ENCODE measurements at regions not wholly inside any gene's neighbourhood (a gene's known extent, or its start where the extent isn't known, plus 50 kb on each side); places are given as distances from the start of the nearest gene placed in this dataset.

GRCh38 chr9:106220415-106220814, 526.1 kb downstream of the TMEM38B start:
- peaks cover 2% of the 10 kb centered on the region for H3K9me3 ChIP-seq (replicated peaks; ENCODE audit: control insufficient read depth, insufficient read depth, low read length)
- POLR2A ChIA-PET = no interaction called here
- H3K4me3 ChIP-seq (replicated peaks in 1 of 3; ENCODE audit: insufficient read depth in 1 of 3, low read depth in 1 of 3, low read length in 3 of 3) = no peak overlapping the region
- no TSS peak for BruUV-seq (replicated peaks)
- H2AFZ ChIP-seq (ENCODE audit: low read depth, low read length) = no peak overlapping the region
- H3K27ac ChIP-seq (ENCODE audit: insufficient read depth, low read depth, low read length) = no peak overlapping the region
- no peaks in the 10 kb centered on the region for H3K79me2 ChIP-seq (ENCODE audit: control insufficient read depth, insufficient read depth, low read length)
- H3K27me3 ChIP-seq (ENCODE audit: control insufficient read depth in 2 of 2, insufficient read depth in 2 of 2, low read length in 2 of 2) = no peaks in the 10 kb centered on the region
- DNase-seq (ENCODE audit: low read depth, low spot score) (no peak), FAIRE-seq (no peak)
- no peak for TF ChIP-seq EZH2 (IDR thresholded peaks at IDR 0.05; ENCODE audit: borderline replicate concordance, low read depth, low read length, severe bottlenecking)
- TF ChIP-seq POLR2A (IDR thresholded peaks at IDR 0.05; ENCODE audit: low read depth, low read length) = no peak
- no peak for TF ChIP-seq GATA2 (IDR thresholded peaks at IDR 0.05; ENCODE audit: insufficient read depth, insufficient read length, low read depth, low read length)
- TF ChIP-seq MAX (IDR thresholded peaks at IDR 0.05; ENCODE audit: insufficient read depth, insufficient read length) = no peak
- no peak for TF ChIP-seq JUN (IDR thresholded peaks at IDR 0.05; ENCODE audit: borderline replicate concordance, insufficient read depth, insufficient read length, low read depth)
- no peaks in the 10 kb centered on the region for H3K4me1 ChIP-seq (ENCODE audit: control insufficient read depth, extremely low read depth, insufficient read depth, low read length)
- intact Hi-C loops (cut with micrococcal nuclease) (no loop called here), dilution Hi-C loops (cut with MboI; ENCODE audit: extremely low pct_ligation_motif_present, low sequenced_read_pairs) (no loop called here)
- H4K20me1 ChIP-seq (replicated peaks; ENCODE audit: control insufficient read depth, extremely low read depth, insufficient read depth, low read length) = no peaks in the 10 kb centered on the region
- CTCF ChIA-PET = no interaction called here
- no peaks in the 10 kb centered on the region for H3K36me3 ChIP-seq (ENCODE audit: control insufficient read depth in 2 of 2, extremely low read depth in 1 of 2, insufficient read depth in 2 of 2, low read length in 2 of 2)
- no peaks in the 10 kb centered on the region for H3K9me1 ChIP-seq (replicated peaks; ENCODE audit: control insufficient read depth, extremely low read depth, insufficient read depth, low read length)
- no peak overlapping the region for H3K9ac ChIP-seq (replicated peaks; ENCODE audit: extremely low read depth, insufficient read depth, low read length)
- no peak overlapping the region for H3K4me2 ChIP-seq (ENCODE audit: insufficient read depth, low read length)

- BruUV-seq (replicated peaks) = no TSS peak
- TF ChIP-seq MAX (IDR thresholded peaks at IDR 0.05; ENCODE audit: insufficient read depth, insufficient read length) = no peak
- no peak for TF ChIP-seq POLR2A (IDR thresholded peaks at IDR 0.05; ENCODE audit: low read depth, low read length)
- TF ChIP-seq FOS (IDR thresholded peaks at IDR 0.05; ENCODE audit: borderline replicate concordance, insufficient read depth, low read length) = no peak
- TF ChIP-seq JUN (IDR thresholded peaks at IDR 0.05; ENCODE audit: borderline replicate concordance, insufficient read depth, insufficient read length, low read depth) = no peak
- TF ChIP-seq GATA2 (IDR thresholded peaks at IDR 0.05; ENCODE audit: insufficient read depth, insufficient read length, low read depth, low read length) = no peak
- TF ChIP-seq EZH2 (IDR thresholded peaks at IDR 0.05; ENCODE audit: borderline replicate concordance, low read depth, low read length, severe bottlenecking) = no peak
- TF ChIP-seq CTCF (IDR thresholded peaks at IDR 0.05; ENCODE audit: extremely low read depth in 1 of 2, insufficient read depth in 1 of 2, low read depth in 1 of 2, low read length in 2 of 2) = no peak
- no peak for TF ChIP-seq POLR2AphosphoS5 (IDR thresholded peaks at IDR 0.05; ENCODE audit: insufficient read depth, low read depth, low read length)
- TF ChIP-seq MYC (IDR thresholded peaks at IDR 0.05; ENCODE audit: low read depth, low read length) = no peak
- no peaks in the 10 kb centered on the region for H3K79me2 ChIP-seq (ENCODE audit: control insufficient read depth, insufficient read depth, low read length)
- H3K4me3 ChIP-seq (replicated peaks in 1 of 3; ENCODE audit: insufficient read depth in 1 of 3, low read depth in 1 of 3, low read length in 3 of 3) = no peak overlapping the region
- no peak overlapping the region for H3K27ac ChIP-seq (ENCODE audit: insufficient read depth, low read depth, low read length)
- no peak overlapping the region for H3K9ac ChIP-seq (replicated peaks; ENCODE audit: extremely low read depth, insufficient read depth, low read length)
- no peak overlapping the region for H3K4me2 ChIP-seq (ENCODE audit: insufficient read depth, low read length)
- no peak overlapping the region for H2AFZ ChIP-seq (ENCODE audit: low read depth, low read length)
- intact Hi-C loops (cut with micrococcal nuclease) (no loop called here), dilution Hi-C loops (cut with MboI; ENCODE audit: extremely low pct_ligation_motif_present, low sequenced_read_pairs) (no loop called here)
- no peaks in the 10 kb centered on the region for H3K4me1 ChIP-seq (ENCODE audit: control insufficient read depth, extremely low read depth, insufficient read depth, low read length)
- ChIA-PET POLR2A (no interaction called here), CTCF (no interaction called here)
- H4K20me1 ChIP-seq (replicated peaks; ENCODE audit: control insufficient read depth, extremely low read depth, insufficient read depth, low read length) = no peaks in the 10 kb centered on the region
- H3K9me3 ChIP-seq (replicated peaks; ENCODE audit: control insufficient read depth, insufficient read depth, low read length) = peaks cover 6% of the 10 kb centered on the region
- no peaks in the 10 kb centered on the region for H3K9me1 ChIP-seq (replicated peaks; ENCODE audit: control insufficient read depth, extremely low read depth, insufficient read depth, low read length)
- no peaks in the 10 kb centered on the region for H3K27me3 ChIP-seq (ENCODE audit: control insufficient read depth in 2 of 2, insufficient read depth in 2 of 2, low read length in 2 of 2)
- no peaks in the 10 kb centered on the region for H3K36me3 ChIP-seq (ENCODE audit: control insufficient read depth in 2 of 2, extremely low read depth in 1 of 2, insufficient read depth in 2 of 2, low read length in 2 of 2)
- no peak for DNase-seq (ENCODE audit: low read depth, low spot score)
- no peak for FAIRE-seq
These were observed 534.5 kb downstream of the TMEM38B start for GRCh38 chr9:106228861-106229260.
